Embryonic facial prominence (tissue), 1 donor: ENCODE measurements at regions not wholly inside any gene's neighbourhood (a gene's known extent, or its start where the extent isn't known, plus 50 kb on each side); places are given as distances from the start of the nearest gene placed in this dataset.

Experiments used
- DNase-seq: peaks from one replicate; pipeline ENCODE4 v3.0.0-alpha.2; 2016; ENCODE audit errors: extremely low spot score

- no peak for DNase-seq
These were observed 206.3 kb downstream of the TSN start for GRCh38 chr2:121961761-121962160.

- DNase-seq, result no peak
These were observed 210.2 kb downstream of the TSN start for GRCh38 chr2:121965661-121966060.

GRCh38 chr2:121966663-121967062 is 211.2 kb downstream of the TSN start:
- no peak for DNase-seq

- DNase-seq, result no peak
These were observed 213.7 kb downstream of the TSN start for GRCh38 chr2:121969166-121969565.

- DNase-seq, result no peak
These were observed 214.6 kb downstream of the TSN start for GRCh38 chr2:121969766-121970639.

GRCh38 chr2:121972203-121972602 is 216.8 kb downstream of the TSN start:
- no peak for DNase-seq

- DNase-seq, result peak; percentile 72
These were observed 219.6 kb downstream of the TSN start for GRCh38 chr2:121974897-121975661.

GRCh38 chr2:121976926-121977325 is 221.5 kb downstream of the TSN start:
- DNase-seq, result no peak

- no peak for DNase-seq
These were observed 221.9 kb downstream of the TSN start for GRCh38 chr2:121977326-121977725.

GRCh38 chr2:121992700-121993099 is 237.2 kb downstream of the TSN start:
- no peak for DNase-seq

- no peak for DNase-seq
These were observed 238.2 kb downstream of the TSN start for GRCh38 chr2:121993682-121994081.

GRCh38 chr2:121994238-121995206 is 239.1 kb downstream of the TSN start:
- DNase-seq, result no peak

- no peak for DNase-seq
These were observed 243.3 kb downstream of the TSN start for GRCh38 chr2:121998751-121999150.

- no peak for DNase-seq
These were observed 243.8 kb downstream of the TSN start for GRCh38 chr2:121999264-121999663.

GRCh38 chr2:122000556-122001340 is 245.3 kb downstream of the TSN start:
- no peak for DNase-seq

GRCh38 chr2:122001441-122001874 is 246.0 kb downstream of the TSN start:
- no peak for DNase-seq

GRCh38 chr2:122003196-122003940 is 247.9 kb downstream of the TSN start:
- no peak for DNase-seq

- DNase-seq, result no peak
These were observed 251.7 kb downstream of the TSN start for GRCh38 chr2:122007126-122007525.

- DNase-seq, result no peak
These were observed 252.1 kb downstream of the TSN start for GRCh38 chr2:122007577-122007976.

- DNase-seq, result no peak
These were observed 254.1 kb downstream of the TSN start for GRCh38 chr2:122009561-122009960.
